NOMO-1 (cell line): ENCODE measurements at regions not wholly inside any gene's neighbourhood (a gene's known extent, or its start where the extent isn't known, plus 50 kb on each side); places are given as distances from the start of the nearest gene placed in this dataset.
"Not testable (repeated sequence)": the region's sequence is repeated elsewhere in the genome, so short reads cannot be mapped to it uniquely, and the experiment has no call there.

Experiments used
- DNase-seq, 2 experiments: peaks; one replicate each; lab custom pipeline; 2025; ENCODE audit not compliant: unreplicated experiment in 2 of 2; lab: John Stamatoyannopoulos, UW

- no peak for DNase-seq
Observed at GRCh38 chr4:130850019-130850524, 1754.1 kb downstream of the C4orf33 start.

GRCh38 chr4:130851107-130851506 is 1755.2 kb downstream of the C4orf33 start:
- no peak for DNase-seq

- no peak for DNase-seq
Observed at GRCh38 chr4:130851932-130852331, 1756.0 kb downstream of the C4orf33 start.

DNA sequence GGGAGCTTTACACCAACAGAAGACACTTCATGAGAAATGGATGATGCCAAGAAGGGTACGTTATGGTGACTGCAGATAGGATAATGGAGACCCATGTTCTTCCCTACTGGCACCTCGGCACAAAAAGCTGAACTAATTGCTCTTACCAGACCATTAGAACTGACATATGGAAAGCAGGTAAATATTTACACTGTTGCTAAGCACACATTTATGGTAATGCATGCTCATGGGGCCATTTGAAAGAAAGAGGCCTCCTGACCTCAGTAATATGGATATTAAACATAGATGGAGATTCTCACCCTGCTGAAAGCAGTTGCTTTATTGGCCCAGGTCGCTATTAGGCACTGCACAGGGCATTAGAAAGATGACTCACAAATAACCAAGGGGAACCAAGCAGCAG is 1759.6 kb downstream of the C4orf33 start:
- DNase-seq, result no peak

GRCh38 chr4:130859991-130860390 is 1764.0 kb downstream of the C4orf33 start:
- no peak for DNase-seq

DNA sequence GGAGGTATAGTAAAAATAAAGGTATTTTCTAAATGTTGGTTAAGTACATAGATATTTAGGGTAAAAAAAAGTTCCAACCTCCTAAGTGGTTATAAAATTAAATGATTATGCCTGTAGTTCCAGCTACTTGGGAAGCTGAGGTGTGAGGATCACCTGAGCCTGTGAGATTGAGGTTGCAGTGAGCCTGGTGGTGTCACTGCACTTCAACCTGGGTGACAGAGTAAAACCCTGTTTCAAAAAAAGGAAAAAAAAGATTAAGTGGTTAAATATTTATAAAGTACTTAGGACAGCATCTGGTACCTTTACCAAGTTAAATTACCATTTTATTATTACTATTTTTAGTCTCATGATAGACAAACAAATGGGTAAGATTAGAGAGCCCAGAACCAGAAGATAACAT is 1801.0 kb downstream of the C4orf33 start:
- no peak for DNase-seq

GRCh38 chr4:130901321-130901720 is 1805.4 kb downstream of the C4orf33 start:
- no peak for DNase-seq

DNA sequence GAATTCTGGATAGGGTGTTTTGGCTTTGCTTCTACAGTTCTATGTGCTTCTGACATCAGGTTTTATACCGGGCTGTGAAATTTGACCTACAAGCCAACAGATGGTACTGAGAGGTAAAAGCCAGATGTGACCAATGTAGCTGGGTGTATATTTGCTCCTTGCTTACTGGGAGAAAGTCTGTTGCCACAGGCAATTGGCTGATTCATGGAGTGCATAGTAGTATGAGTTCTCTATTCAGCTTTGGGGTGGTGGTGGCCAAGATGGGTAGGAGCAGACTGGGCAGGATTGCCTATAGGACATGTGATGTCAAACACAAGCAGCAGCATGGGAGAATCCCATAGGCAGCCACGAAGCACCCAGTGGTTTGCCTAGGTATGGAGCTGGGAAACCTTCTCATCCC is 1827.0 kb downstream of the C4orf33 start:
- DNase-seq, result no peak

GRCh38 chr4:130955520-130955919 is 1859.6 kb downstream of the C4orf33 start:
- no peak for DNase-seq

DNA sequence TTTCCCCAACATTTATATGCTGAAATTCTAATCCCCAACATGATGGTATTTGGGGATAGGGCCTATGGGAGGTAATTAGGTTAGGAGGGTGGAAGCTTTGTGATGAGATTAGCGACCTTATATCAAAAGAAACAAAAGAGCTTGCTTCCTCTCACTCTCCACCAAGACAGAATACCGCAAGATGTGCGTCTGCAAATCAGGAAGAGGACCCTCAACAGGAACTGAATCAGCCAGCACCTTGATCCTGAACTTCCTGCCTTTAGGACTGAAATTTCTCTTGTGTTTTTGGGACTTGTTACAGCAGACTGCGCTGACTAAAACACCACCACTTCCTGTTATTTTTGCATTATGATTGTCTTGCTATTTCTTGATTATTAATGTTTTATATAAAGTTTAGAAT is 1889.4 kb downstream of the C4orf33 start:
- no peak for DNase-seq

DNA sequence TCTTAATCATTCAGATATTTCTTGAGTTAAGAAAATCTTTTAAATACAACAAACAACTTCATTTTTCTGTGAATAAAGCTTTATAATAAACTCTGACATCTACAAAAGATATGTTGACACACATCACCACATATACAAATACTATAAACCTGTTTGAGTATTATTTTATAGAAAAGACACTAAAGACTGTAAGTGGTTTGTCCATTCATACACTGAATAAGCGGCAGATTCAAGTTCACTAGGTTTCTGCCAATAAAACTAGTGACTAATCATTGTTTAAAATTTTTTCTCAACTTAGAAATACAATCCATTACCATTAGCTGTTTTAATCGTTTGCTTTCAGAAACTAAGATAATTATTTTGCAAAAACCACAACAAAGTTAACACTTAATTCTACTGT is 1900.0 kb downstream of the C4orf33 start:
- no peak for DNase-seq

GRCh38 chr4:131001371-131001770 is 1905.4 kb downstream of the C4orf33 start:
- no peak for DNase-seq

DNA sequence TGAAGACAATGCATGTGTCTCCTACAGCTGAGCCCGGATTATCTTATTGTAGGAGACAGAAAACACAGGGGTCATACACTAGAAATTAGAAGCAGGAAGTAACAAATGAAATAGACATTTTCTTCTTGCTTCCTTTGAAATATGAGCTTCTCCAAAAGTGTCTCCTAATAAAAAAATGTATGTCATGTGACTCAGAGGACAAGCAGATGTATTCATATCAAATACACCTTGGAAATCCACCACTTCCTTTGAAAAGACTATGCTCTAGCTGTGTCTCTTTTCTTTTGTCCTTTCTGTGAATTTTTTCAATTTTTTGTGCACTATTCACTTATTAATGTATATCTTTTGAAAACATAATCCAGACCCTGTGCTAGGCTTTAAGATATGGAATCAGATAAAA is 1906.2 kb downstream of the C4orf33 start:
- DNase-seq, result no peak

DNA sequence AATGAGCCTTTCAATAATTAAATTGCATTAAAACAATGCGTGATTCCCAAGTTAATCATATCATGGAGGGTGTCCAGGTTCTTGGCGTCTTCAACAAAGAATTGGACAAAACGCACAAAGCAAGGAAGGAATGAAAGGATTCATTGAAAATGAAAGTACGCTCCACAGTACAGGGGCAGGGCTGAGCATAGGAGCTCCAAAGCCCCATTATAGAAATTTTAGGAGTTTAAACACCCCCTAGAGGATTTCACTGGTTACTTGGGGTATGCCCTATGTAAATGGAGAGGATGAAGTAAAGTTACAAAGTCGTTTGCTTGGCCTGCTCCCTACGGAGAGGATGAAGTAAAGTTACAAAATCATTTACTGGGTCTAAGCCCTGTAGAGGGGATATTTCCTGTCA is 1910.4 kb downstream of the C4orf33 start:
- DNase-seq, result no peak

GRCh38 chr4:131011961-131012360 is 1916.0 kb downstream of the C4orf33 start:
- DNase-seq, result not testable (repeated sequence)

- no peak for DNase-seq
Observed at GRCh38 chr4:131013226-131013625, 1917.3 kb downstream of the C4orf33 start.

DNA sequence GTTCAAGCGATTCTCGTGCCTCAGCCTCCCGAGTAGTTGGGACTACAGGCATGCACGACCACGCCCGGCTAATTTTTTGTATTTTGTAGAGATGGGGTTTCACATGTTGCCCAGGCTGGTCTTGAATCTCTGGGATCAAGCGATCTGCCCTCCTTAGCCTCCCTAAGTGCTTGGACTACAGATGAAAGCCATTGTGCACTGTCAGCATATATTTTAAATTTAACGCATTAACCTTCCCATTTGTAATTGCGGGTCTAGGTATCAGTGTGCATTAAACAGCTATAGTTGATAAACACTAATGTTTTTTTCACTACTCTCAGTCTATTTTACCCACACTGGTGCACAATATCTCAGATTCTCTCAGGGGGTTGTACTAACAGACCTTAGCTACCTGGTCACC is 1930.8 kb downstream of the C4orf33 start:
- no peak for DNase-seq

DNA sequence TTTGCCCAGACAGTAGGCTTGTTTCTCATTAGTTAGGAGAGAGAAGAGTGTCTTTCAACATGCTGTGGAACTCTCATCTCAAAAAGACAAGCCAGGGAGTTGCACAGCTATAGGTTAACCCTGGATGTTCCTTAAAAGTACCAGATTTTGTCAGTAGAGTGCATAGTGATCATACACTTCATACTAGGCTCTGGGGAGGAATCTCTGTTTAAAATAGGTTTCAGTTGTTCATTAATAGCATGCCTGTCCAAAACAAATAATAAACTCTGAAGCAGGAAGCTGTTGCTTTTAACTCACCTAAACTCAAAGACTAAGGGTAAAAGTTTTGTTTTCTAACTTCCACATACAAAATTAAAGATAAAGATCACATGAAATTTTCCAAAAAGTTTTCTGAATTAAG is 1948.4 kb downstream of the C4orf33 start:
- DNase-seq, result no peak

DNA sequence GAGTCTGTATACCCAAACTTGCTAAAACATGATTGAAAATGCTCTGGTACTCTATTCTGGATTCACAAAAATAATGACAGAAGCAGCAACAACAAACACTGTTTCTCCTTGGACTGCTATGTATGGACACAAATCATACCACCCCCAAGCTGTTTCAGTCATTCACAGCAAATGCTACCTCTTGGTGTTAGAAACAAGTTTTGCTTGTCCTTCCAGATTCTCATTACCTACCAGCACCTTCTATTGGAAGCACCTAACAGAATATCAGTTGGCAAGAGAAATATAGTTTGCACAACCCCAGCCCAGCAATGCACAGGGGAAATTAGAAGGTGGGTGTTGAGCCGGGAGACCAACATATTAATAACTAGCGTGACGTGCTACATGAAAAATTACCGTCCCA is 1950.9 kb downstream of the C4orf33 start:
- DNase-seq, result no peak

- DNase-seq, result no peak
Observed at GRCh38 chr4:131052646-131053045, 1956.7 kb downstream of the C4orf33 start.

GRCh38 chr4:131054489-131055019 is 1958.6 kb downstream of the C4orf33 start:
- no peak for DNase-seq

GRCh38 chr4:131061734-131062133 is 1965.8 kb downstream of the C4orf33 start:
- DNase-seq, result no peak

GRCh38 chr4:131063878-131064277 is 1967.9 kb downstream of the C4orf33 start:
- no peak for DNase-seq
